ENCODE measurements at regions not wholly inside any gene's neighbourhood (a gene's known extent, or its start where the extent isn't known, plus 50 kb on each side); places are given as distances from the start of the nearest gene placed in this dataset.
"Not testable (repeated sequence)": the region's sequence is repeated elsewhere in the genome, so short reads cannot be mapped to it uniquely, and the experiment has no call there.

DNA sequence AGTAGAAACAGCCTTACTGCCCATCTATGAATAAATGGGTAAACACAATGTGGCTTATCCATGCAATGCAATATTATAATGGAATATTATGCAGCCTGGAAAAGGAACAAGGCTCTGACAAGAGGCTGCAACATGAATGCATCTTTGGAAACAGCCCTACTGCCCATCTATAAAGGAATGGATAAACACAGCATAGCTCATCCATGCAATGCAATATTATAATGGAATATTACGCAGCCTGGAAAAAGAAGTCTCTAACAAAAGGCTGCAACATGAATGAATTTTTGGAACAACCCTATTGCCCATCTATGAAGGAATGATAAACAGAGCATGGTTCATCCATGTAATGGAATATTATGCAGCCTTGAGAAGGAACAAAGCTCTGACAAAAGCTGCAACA, 161.0 kb downstream of the CRLF2 start:
- no peak overlapping the region for H3K27ac ChIP-seq
- WGBS, 2 experiments (ENCODE audit: low coverage in 1 of 2, low lambda C conversion rate in 2 of 2, missing lambda C conversion rate in 2 of 2) = 66 to 74% methylated on average over 1 of the region's 1 CpG
- in situ Hi-C loops (cut with MboI) = no loop called here
- H3F3A ChIP-seq (ENCODE audit: insufficient read depth) = no peaks in the 10 kb centered on the region
- no peaks in the 10 kb centered on the region for H3K9me2 ChIP-seq (ENCODE audit: insufficient read depth)
- no peak for DNase-seq
- no peak overlapping the region for H3K4me3 ChIP-seq
- no peak overlapping the region for H2AFZ ChIP-seq
- no peaks in the 10 kb centered on the region for H3K36me3 ChIP-seq (ENCODE audit: low read depth)
- no peaks in the 10 kb centered on the region for H4K20me1 ChIP-seq (ENCODE audit: insufficient read depth)
- H3K4me1 ChIP-seq (ENCODE audit: insufficient read depth) = no peaks in the 10 kb centered on the region
- no peak overlapping the region for H3K9ac ChIP-seq
- H3K27me3 ChIP-seq (replicated peaks; ENCODE audit: insufficient read depth) = no peaks in the 10 kb centered on the region
- TF ChIP-seq EZH2phosphoT487 (IDR thresholded peaks at IDR 0.05; ENCODE audit: insufficient read depth, low read depth) (no peak), EZH2 (IDR thresholded peaks at IDR 0.05; ENCODE audit: insufficient read depth, poor library complexity, severe bottlenecking) (no peak)
- H3K79me2 ChIP-seq (ENCODE audit: insufficient read depth) = no peaks in the 10 kb centered on the region
- H3K9me3 ChIP-seq (ENCODE audit: low read depth) = no peaks in the 10 kb centered on the region
- no peak overlapping the region for H3K4me2 ChIP-seq (ENCODE audit: unreplicated experiment)

DNA sequence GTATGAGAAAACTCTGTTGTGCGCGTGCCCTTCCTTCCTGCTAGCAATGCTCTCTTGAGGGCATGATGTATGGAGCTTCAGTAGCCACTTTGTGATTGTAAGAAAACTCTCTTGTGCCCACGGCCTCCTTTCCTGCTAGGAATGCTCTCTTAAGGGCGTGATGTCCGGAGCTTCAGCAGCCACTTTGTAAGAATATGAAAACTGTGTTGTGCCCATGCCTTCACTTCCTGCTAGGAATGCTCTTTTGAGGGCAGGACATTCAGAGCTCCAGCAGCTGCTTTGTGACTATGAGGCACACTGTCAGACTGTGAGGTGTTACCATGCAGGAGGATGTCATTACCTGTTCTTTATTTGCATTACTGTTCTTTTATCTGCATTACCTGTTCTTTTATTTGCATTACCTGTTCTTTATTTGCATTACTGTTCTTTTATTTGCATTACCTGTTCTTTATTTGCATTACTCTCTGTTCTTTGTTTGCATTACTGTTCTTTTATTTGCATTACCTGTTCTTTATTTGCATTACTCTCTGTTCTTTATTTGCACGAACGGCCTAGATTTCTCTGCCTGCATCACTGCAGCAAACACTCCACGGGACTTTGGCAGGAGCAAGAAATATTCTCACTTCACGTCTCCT, 166.7 kb downstream of the CRLF2 start:
- DNase-seq = no peak
- Histone ChIP-seq H3K4me1 (ENCODE audit: insufficient read depth) (no peaks in the 10 kb centered on the region), H3K27me3 (replicated peaks; ENCODE audit: insufficient read depth) (no peaks in the 10 kb centered on the region), H3K4me3 (no peak overlapping the region), H2AFZ (no peak overlapping the region), H3K9ac (no peak overlapping the region), H3K79me2 (ENCODE audit: insufficient read depth) (no peaks in the 10 kb centered on the region), H3F3A (ENCODE audit: insufficient read depth) (no peaks in the 10 kb centered on the region), H3K36me3 (ENCODE audit: low read depth) (no peaks in the 10 kb centered on the region), H3K27ac (no peak overlapping the region), H3K4me2 (ENCODE audit: unreplicated experiment) (no peak overlapping the region), H3K9me3 (ENCODE audit: low read depth) (no peaks in the 10 kb centered on the region), H3K9me2 (ENCODE audit: insufficient read depth) (no peaks in the 10 kb centered on the region), H4K20me1 (ENCODE audit: insufficient read depth) (no peaks in the 10 kb centered on the region)
- in situ Hi-C loops (cut with MboI) = no loop called here
- no peak for TF ChIP-seq EZH2phosphoT487 (IDR thresholded peaks at IDR 0.05; ENCODE audit: insufficient read depth, low read depth)
- TF ChIP-seq EZH2 (IDR thresholded peaks at IDR 0.05; ENCODE audit: insufficient read depth, poor library complexity, severe bottlenecking) = no peak
- 30 to 46% methylated on average over 9 of the region's 9 CpGs for WGBS, 2 experiments (ENCODE audit: low coverage in 1 of 2, low lambda C conversion rate in 2 of 2, missing lambda C conversion rate in 2 of 2)

DNA sequence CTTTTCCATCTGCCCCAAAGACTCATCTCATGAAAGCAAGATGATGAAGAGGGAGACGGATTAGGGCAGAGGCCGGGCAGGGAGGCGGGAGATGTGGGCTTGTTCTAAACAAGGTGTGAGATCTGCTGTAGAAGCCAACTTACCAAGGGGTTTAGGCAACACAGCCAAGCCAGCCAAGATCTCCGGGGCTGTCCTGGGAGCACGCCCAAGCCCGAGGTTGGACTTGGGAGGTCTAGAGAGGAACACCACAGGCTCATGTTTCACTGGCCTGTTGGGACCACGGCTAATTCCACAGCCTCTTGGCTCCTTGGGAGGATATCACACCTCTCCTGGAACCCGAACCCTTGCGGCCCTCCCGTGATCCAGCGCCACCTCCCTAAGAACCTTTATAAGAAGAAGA, 171.4 kb downstream of the CRLF2 start:
- H3K27ac ChIP-seq = no peak overlapping the region
- no peak overlapping the region for H3K9ac ChIP-seq
- H3K4me1 ChIP-seq (ENCODE audit: insufficient read depth) = no peaks in the 10 kb centered on the region
- no peak for DNase-seq
- H3K4me3 ChIP-seq = no peak overlapping the region
- no peaks in the 10 kb centered on the region for H3K9me3 ChIP-seq (ENCODE audit: low read depth)
- no peaks in the 10 kb centered on the region for H3K36me3 ChIP-seq (ENCODE audit: low read depth)
- 34% methylated on average over 11 of the region's 11 CpGs for WGBS, 2 experiments (ENCODE audit: low coverage in 1 of 2, low lambda C conversion rate in 2 of 2, missing lambda C conversion rate in 2 of 2)
- H3K79me2 ChIP-seq (ENCODE audit: insufficient read depth) = no peaks in the 10 kb centered on the region
- H3K4me2 ChIP-seq (ENCODE audit: unreplicated experiment) = no peak overlapping the region
- in situ Hi-C loops (cut with MboI) = no loop called here
- no peaks in the 10 kb centered on the region for H3K9me2 ChIP-seq (ENCODE audit: insufficient read depth)
- no peaks in the 10 kb centered on the region for H4K20me1 ChIP-seq (ENCODE audit: insufficient read depth)
- no peak for TF ChIP-seq EZH2phosphoT487 (IDR thresholded peaks at IDR 0.05; ENCODE audit: insufficient read depth, low read depth)
- TF ChIP-seq EZH2 (IDR thresholded peaks at IDR 0.05; ENCODE audit: insufficient read depth, poor library complexity, severe bottlenecking) = no peak
- H3K27me3 ChIP-seq (replicated peaks; ENCODE audit: insufficient read depth) = no peaks in the 10 kb centered on the region
- no peaks in the 10 kb centered on the region for H3F3A ChIP-seq (ENCODE audit: insufficient read depth)
- no peak overlapping the region for H2AFZ ChIP-seq

DNA sequence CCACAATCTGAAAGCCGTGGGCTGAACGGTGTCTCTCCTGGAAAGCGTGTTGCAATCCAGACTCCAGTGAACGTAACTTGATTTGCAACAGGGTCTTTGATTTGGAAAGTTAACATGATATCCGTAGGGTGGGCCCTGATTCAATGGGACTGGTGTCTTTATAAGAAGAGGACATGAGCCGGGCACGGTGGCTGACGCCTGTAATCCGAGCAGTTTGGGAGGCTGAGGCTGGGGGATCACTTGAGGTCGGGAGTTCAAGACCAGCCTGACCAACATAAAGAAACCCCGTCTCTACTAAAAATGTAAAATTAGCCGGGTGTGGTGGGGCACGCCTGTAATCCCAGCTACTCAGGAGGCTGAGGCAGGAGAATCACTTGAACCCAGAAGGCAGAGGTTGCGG, 176.5 kb downstream of the CRLF2 start:
- H3K9ac ChIP-seq; H3F3A ChIP-seq (ENCODE audit: insufficient read depth); H3K4me1 ChIP-seq (ENCODE audit: insufficient read depth); H3K4me3 ChIP-seq; DNase-seq; H3K79me2 ChIP-seq (ENCODE audit: insufficient read depth); H3K27me3 ChIP-seq (replicated peaks; ENCODE audit: insufficient read depth); H3K9me3 ChIP-seq (ENCODE audit: low read depth); H3K27ac ChIP-seq; H4K20me1 ChIP-seq (ENCODE audit: insufficient read depth); H3K36me3 ChIP-seq (ENCODE audit: low read depth); H3K9me2 ChIP-seq (ENCODE audit: insufficient read depth); H3K4me2 ChIP-seq (ENCODE audit: unreplicated experiment); H2AFZ ChIP-seq; in situ Hi-C loops (cut with MboI): not testable (repeated sequence)
- 56 to 66% methylated on average over 14 of the region's 14 CpGs for WGBS, 2 experiments (ENCODE audit: low coverage in 1 of 2, low lambda C conversion rate in 2 of 2, missing lambda C conversion rate in 2 of 2)

DNA sequence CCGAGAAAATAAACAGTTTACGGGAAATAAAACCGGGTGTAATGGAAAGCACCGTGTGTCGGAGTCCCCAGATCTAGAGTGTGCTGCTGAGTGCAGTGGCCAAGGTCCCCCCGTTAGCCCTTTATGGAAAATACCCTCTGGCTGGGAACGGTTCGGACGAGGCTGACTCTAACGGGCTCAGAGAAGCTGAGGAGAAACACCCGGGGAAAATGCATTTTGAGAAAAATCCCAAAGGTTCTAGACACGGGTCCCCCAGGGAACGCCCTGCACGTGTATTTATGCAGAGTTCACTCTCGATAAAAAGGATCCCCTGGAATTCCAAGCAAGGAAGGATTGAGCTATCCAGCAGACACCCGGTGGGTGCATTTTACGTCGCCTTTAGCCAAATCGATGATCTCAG, 177.2 kb downstream of the CRLF2 start:
- no peak for DNase-seq
- in situ Hi-C loops (cut with MboI) = no loop called here
- no peaks in the 10 kb centered on the region for H3K36me3 ChIP-seq (ENCODE audit: low read depth)
- H3F3A ChIP-seq (ENCODE audit: insufficient read depth) = no peaks in the 10 kb centered on the region
- TF ChIP-seq EZH2phosphoT487 (IDR thresholded peaks at IDR 0.05; ENCODE audit: insufficient read depth, low read depth) (no peak), EZH2 (IDR thresholded peaks at IDR 0.05; ENCODE audit: insufficient read depth, poor library complexity, severe bottlenecking) (no peak)
- no peak overlapping the region for H3K4me2 ChIP-seq (ENCODE audit: unreplicated experiment)
- H3K27ac ChIP-seq = no peak overlapping the region
- H3K4me3 ChIP-seq = no peak overlapping the region
- H3K79me2 ChIP-seq (ENCODE audit: insufficient read depth) = no peaks in the 10 kb centered on the region
- no peak overlapping the region for H2AFZ ChIP-seq
- no peaks in the 10 kb centered on the region for H3K4me1 ChIP-seq (ENCODE audit: insufficient read depth)
- no peaks in the 10 kb centered on the region for H4K20me1 ChIP-seq (ENCODE audit: insufficient read depth)
- no peaks in the 10 kb centered on the region for H3K9me3 ChIP-seq (ENCODE audit: low read depth)
- 53 to 57% methylated on average over 18 to 19 of the region's 19 CpGs for WGBS, 2 experiments (ENCODE audit: low coverage in 1 of 2, low lambda C conversion rate in 2 of 2, missing lambda C conversion rate in 2 of 2)
- no peaks in the 10 kb centered on the region for H3K9me2 ChIP-seq (ENCODE audit: insufficient read depth)
- H3K27me3 ChIP-seq (replicated peaks; ENCODE audit: insufficient read depth) = no peaks in the 10 kb centered on the region
- H3K9ac ChIP-seq = no peak overlapping the region
